T-helper 2 cell treated with Interferon-gamma antibody and Interleukin-4, amounts not matched to agents 100 ng/mL and 5 ng/mL, for 36 hours (primary cell): ENCODE measurements at regions not wholly inside any gene's neighbourhood (a gene's known extent, or its start where the extent isn't known, plus 50 kb on each side); places are given as distances from the start of the nearest gene placed in this dataset.
"Not testable (repeated sequence)": the region's sequence is repeated elsewhere in the genome, so short reads cannot be mapped to it uniquely, and the experiment has no call there.

Experiments
- intact Hi-C: fragments of 100-400 bp; cut with micrococcal nuclease; formaldehyde crosslinking; loops from one replicate; pipeline ENCODE4 v1.15.1; 2023

- intact Hi-C loops, result no loop called here
Observed at GRCh38 chr3:115204475-115204874, 57.4 kb upstream of the ZBTB20 start.

GRCh38 chr3:115208066-115208750, 61.1 kb upstream of the ZBTB20 start:
- intact Hi-C loops, result no loop called here

DNA sequence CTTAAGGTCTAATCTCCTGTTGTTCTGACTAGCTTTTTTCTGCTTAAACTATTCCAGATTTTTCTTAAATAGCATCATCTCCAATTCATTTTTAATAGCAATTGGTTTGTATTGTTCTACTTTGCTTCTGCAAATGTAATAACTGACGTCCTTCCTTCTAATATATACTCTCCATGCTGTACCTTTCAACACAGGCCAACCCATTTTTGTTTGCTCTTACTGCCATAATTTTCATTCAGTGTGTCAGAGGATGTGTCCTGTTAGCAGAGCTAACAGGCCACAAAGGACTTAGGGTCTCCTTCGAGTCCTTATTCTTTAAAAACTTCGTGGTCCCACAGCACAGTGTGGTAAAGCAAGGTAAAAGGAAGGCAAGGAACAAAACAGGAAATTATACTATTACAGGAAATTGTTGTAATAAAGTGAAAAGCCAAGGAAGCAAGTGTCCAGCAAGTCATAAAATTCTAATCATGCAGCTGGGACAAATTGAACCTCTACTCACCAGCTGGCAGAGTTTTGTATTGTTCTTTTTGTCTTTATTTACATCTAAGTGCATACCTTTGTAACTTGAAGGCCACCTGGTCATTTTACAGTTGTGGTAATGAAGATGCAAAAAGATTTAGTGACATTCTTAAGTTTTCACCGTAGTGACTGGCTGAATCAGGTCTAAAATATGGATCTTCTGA, 64.9 kb upstream of the ZBTB20 start:
- intact Hi-C loops, result no loop called here

- intact Hi-C loops, result no loop called here
Observed at GRCh38 chr3:115212615-115213014, 65.5 kb upstream of the ZBTB20 start.

DNA sequence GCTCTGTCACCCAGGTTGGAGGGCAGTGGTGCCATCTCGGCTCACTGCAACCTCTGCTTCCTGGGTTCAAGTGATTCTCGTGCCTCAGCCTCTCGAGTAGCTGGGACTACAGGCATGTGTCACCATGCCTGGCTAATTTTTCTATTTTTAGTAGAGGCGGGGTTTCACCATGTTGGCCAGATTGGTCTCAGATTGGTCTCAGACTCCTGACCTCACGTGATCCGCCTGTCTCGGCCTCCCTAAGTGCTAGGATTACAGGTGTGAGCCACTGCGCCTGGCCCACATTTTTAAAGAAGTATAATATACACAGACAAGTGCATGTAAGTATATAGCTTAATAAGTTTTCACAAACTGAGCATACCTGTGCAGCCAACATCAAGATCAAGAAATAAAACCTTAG, 66.0 kb upstream of the ZBTB20 start:
- intact Hi-C loops, result not testable (repeated sequence)

- intact Hi-C loops, result loop anchor here (1.0 to 5.0 kb wide), 3 partner anchors 476 to 600 kb away; no protein-coding TSS in a partner anchor
Observed at GRCh38 chr3:115217292-115217677, 70.2 kb upstream of the ZBTB20 start.

DNA sequence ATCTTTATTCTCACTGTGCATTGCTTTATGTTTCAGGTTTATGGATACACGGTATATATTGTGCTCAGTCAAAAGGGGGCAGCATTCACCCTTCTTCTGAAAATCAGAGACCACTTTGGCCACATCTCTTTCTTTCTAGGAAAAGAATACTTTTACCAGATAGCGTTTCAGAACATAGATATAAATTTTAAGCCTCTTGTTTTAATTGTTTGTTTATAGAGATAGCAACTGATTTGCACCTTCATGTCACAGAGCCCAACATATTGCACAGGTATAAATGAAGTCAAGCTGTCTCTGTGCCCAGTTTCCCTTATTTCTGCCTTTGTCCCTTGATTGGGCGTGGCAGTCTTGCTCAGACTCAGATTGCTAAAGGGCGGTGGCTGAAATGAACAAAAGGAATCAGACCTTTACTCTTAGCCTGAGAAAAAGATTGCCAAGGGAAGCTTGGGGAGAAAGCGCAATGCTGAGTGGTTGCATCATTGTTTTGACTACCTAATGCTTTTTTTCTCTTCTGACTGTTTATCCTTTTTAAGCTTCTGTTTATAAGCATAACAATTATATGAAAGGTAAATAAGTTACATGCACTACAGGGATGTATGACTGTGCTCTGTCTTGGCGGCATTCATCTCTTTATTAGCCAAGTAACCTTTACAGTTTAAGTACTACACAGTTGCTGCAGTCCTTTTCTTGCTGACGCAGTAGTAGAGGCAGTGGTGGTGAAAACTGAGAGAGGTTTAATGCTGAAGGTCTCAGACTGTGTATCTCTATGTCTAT, 70.8 kb upstream of the ZBTB20 start:
- intact Hi-C loops, result loop anchor here (1.0 to 5.0 kb wide), 3 partner anchors 475 to 599 kb away; no protein-coding TSS in a partner anchor

DNA sequence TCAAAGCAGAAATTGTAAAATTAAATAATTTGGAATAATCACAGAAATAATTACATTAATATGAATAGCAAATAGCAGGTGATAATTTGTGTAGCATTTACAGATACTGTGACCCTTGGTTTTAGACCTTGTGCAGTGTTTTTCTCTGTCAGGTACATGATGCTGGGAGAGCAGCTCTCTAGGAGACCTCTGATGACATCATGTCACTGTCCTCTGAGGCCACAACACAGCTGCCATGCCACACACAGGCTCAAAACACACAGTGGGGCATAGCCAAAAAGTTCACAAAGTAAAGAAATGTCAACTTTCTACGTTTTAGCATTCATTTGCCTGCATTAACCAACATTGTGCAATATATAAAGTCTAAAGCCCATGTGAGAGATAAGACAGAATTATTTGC, 71.8 kb upstream of the ZBTB20 start:
- intact Hi-C loops, result loop anchor here (5.0 kb wide), 1 partner anchor 598 kb away; no protein-coding TSS in a partner anchor

DNA sequence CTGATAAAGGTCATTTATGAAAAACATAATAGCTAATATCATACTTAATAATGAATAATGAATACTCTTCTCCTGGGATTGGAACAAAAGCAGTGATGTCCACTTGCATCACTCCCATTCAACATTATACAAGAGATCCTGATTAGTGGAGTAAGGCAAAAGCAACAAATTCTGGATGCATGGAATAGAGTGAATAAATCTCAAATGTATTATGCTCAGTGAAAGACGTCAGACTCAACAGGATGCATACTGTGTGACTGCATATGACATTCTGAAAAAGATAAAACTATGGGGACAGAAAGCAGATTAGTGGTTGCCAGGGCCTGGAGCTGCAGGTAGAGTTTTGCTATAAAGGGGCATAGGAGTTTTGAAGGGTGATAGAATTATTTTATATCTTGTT, 77.6 kb upstream of the ZBTB20 start:
- intact Hi-C loops, result no loop called here

DNA sequence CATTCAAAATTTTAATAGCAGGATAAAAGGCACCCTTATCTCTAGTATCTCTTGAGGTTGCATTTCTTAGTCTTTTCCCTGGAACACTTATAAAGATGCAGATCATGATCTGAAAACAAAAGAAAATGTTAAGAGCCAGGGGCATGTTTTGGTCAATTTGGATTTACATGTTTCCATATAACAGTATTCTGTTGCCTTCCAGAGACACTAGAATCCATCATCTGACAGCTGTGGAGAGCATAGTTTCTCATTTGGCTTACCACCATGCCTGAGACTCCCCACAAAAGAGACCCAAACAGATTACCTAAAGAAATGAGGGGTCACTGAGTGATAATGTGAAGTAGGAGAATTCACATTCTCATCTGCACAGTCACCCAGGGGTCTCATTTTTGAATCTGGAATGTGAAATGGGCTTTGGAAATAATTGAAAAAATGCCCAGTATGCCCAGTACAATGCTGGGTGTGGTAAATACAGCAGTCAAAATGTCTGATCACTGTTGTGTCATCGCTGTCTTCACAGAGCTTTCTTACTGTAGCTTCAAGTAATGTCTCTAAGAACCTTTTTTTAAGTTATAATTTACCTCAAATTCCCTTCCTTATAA, 79.9 kb upstream of the ZBTB20 start:
- intact Hi-C loops, result no loop called here

DNA sequence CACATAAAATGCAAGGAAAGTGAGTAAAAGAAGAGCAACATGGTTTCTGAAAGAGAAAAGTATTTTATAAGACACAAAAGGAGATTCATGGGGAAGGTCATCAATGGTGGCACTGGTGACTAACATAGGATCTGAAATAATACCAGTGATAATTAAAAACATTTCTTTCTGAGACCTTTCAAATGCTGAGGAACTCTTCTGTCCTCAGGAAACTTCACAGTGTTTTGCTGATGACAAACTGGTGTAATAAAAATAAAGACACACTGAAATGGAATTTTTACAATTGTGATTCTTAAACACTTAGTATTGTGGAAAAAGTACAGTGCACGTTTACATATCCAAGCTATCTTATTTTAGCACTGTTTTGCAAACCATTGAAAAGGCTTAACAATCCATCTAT, 80.4 kb upstream of the ZBTB20 start:
- intact Hi-C loops, result no loop called here

DNA sequence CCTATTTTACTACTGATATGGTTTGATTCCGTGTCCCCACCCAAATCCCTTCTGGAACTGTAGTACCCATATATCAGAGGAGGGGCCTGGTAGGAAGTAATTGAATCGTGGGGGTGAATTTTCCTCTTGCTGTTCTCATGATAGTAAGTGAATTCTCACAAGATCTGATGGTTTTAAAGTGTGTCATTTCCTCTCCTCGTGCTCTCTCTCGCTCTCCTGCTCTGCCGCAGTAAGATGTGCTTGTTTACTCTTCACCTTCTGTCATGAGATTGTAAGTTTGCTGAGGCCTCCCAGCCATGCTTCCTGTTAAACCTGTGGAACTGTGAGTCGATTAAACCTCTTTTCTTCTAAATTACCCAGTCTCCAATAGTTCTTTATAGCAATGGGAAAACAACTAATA, 81.2 kb upstream of the ZBTB20 start:
- intact Hi-C loops, result no loop called here

DNA sequence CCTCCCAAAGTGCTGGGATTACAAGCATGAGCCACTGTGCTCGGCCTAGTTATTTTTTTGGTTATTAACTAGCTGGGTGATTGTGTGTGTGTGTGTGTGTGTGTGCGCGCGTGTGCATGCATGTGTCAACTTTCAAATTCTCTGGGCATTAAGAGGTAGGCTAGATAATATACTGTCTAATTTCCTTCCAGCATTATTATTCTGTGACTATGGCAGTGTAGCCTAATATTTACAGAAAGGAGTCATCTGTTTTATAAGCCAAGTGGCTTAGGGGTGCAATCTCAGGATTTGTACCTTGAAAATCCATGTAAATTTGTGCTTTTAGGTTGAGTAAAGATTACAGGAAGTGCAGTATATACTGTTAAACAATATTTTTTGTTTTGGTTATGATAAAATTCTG, 85.1 kb upstream of the ZBTB20 start:
- intact Hi-C loops, result no loop called here

DNA sequence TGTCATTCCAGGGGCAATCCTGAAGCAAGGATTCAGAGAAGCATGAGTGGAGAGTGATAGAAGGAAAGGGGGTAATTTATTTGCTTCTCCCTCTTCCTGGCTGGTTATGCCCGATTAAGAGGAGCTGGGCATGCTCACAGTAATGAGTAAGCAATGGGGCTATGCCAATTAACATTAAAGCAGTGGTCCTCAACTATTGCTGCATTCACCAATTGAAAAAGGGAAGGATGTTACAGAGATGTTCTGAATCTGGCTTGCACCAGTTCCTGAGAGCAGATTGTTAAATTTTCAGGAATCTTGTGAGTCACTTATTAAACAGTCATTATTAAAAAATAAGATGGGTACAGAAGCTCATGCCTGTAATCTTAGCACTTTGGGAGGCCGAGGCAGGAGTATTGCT, 85.9 kb upstream of the ZBTB20 start:
- intact Hi-C loops, result no loop called here

GRCh38 chr3:115236496-115236895, 89.4 kb upstream of the ZBTB20 start:
- intact Hi-C loops, result no loop called here

GRCh38 chr3:115239717-115240116, 92.6 kb upstream of the ZBTB20 start:
- intact Hi-C loops, result no loop called here

DNA sequence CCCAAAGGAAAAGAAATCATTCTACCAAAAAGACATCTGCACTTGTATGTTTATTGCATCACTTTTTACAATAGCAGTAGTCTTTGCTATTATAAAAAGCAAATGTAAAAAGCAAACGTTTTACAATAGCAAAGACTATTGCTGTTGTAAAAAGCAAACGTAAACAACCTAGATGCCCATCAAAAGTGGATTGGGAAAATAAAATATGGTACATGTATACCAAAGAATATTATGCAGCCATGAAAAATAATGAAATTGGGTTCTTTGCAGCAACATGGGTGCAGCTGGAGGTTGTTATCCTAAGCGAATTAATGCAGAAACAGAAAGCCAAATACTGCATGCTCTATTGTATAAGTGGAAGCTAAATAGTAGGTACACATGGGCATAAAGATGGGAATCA, 97.3 kb upstream of the ZBTB20 start:
- intact Hi-C loops, result no loop called here

DNA sequence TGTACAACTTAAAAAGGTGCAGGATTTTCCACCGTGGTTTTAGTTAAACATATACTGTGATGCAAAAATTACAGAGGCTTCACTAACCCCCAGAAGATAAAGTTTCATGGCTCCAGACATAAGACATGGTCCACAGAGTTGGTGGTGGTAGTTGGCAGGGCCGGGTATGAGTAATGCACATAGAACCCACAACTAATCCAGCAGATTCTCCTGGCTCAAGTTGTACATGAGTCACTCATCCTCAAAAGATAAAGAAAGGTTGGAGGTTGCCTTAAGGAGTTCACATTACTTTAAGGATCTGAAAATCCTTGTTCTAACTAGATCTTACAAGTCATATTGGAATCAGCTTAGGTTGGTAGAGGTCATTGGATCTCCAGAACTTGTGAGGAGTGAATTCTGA, 98.3 kb upstream of the ZBTB20 start:
- intact Hi-C loops, result no loop called here

DNA sequence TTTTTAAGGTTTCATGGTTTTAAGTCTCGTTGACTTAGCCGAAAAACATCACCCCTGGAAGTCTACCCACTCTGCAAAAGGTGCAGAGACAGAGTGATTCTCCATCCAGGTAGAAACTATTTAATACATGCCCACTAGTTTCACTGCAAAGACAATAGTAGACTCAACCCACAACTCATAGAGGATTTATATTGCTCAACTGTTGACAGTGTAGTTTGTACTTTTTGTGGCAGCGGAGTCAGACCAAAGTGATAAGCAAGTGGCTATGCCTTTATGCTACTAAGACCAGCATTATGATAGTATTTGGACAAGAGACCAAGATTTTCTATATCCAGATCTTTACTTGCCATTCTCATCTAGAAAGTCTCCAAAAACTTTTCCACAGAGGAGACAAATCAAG, 98.8 kb upstream of the ZBTB20 start:
- intact Hi-C loops, result no loop called here

- intact Hi-C loops, result no loop called here
Observed at GRCh38 chr3:115246461-115247020, 99.5 kb upstream of the ZBTB20 start.

DNA sequence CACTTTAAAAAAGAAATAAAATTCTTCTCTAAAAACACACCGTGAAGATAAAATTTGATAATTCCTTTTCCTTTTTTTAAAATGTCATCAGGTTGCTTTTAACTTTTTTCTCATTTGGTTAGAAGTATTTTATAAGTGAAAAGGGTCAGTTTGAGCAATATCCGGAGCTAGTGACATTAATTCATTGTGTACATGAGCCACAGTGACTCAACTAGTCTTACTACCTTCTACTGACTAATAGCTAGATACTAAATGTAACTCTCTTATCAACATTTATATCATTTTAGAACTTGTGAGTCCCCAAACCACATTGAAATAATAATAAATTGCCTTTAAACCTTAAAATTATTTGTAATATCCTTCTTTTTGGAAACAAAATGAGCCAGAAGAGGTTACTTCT, 101.2 kb upstream of the ZBTB20 start:
- intact Hi-C loops, result no loop called here

DNA sequence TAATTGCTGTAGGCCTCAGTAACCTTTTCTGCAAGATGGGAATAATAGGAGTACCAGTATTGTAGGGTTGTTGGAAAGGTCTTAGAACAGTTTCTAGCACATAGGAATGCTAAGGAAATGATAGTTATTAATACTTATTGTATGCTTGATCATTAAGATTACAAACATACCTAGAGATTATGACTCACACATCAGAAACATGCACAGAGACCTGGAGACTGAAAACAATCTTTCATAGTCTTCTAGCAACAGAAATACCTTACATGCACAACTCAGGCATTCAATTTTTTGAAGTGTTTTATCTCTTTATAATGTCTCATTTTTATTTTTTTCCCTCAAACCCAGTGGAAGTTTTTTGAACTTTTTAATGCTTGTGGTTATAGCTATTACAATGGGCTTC, 104.4 kb upstream of the ZBTB20 start:
- intact Hi-C loops, result no loop called here
